Common myeloid progenitor, CD34-positive (primary cell): ENCODE measurements at regions not wholly inside any gene's neighbourhood (a gene's known extent, or its start where the extent isn't known, plus 50 kb on each side); places are given as distances from the start of the nearest gene placed in this dataset.
A peak's percentile ranks its signal among the peaks of the same experiment; 100 is the strongest.

Experiments
- CTCF ChIA-PET: fragments of 350-600 bp; sonication (Branson Sonifier 250); formaldehyde crosslinking; loops from one replicate; lab custom pipeline; 2021; ENCODE audit warnings: antibody characterized with exemption; lab: Charles Lee
- POLR2A ChIA-PET: fragments of 350-600 bp; sonication (Branson Sonifier 250); formaldehyde crosslinking; loops from one replicate; lab custom pipeline; 2021; ENCODE audit warnings: antibody characterized with exemption; lab: Charles Lee
- DNase-seq, 3 donors: peaks; one replicate each; pipeline versions ENCODE4 v3.0.0 to v3.0.0-alpha.2; 2013
- H3K27ac ChIP-seq, 2 experiments: 1 replicate in 1 of 2; 2 replicates in 1 of 2; pipeline ENCODE4 v1.7.0; 2013; ENCODE audit warnings: inconsistent platforms in 2 of 2, low read length in 2 of 2, mild to moderate bottlenecking in 2 of 2, low read depth in 1 of 2, moderate library complexity in 1 of 2; ENCODE audit not compliant: severe bottlenecking in 2 of 2, insufficient read depth in 1 of 2, poor library complexity in 1 of 2
- H3K27me3 ChIP-seq, 5 experiments: replicated peaks in 2 of 5; 1 replicate in 3 of 5; 2 replicates in 2 of 5; pipeline versions ENCODE4 v1.6.1 to v1.7.0; 2013; ENCODE audit warnings: low read length in 4 of 5, mild to moderate bottlenecking in 2 of 5, moderate library complexity in 2 of 5, inconsistent platforms in 1 of 5; ENCODE audit not compliant: insufficient read depth in 5 of 5, control insufficient read depth in 4 of 5
- H3K36me3 ChIP-seq, 4 experiments: 1 replicate in 2 of 4; 2 replicates in 2 of 4; pipeline versions ENCODE4 v1.6.1 to v1.7.0; 2013; ENCODE audit warnings: low read length in 3 of 4, control low read depth in 1 of 4, mild to moderate bottlenecking in 1 of 4; ENCODE audit not compliant: control insufficient read depth in 4 of 4, insufficient read depth in 4 of 4
- H3K4me1 ChIP-seq, 4 experiments: 1 replicate in 3 of 4; 2 replicates in 1 of 4; pipeline versions ENCODE4 v1.6.1 to v1.7.1; 2013; ENCODE audit warnings: low read length in 3 of 4, mild to moderate bottlenecking in 3 of 4, control low read depth in 1 of 4, inconsistent platforms in 1 of 4, moderate library complexity in 1 of 4; ENCODE audit not compliant: control insufficient read depth in 4 of 4, insufficient read depth in 4 of 4; ENCODE audit errors: control extremely low read depth in 1 of 4
- H3K4me3 ChIP-seq, 7 experiments: 1 replicate in 4 of 7; 2 replicates in 3 of 7; pipeline versions ENCODE4 v1.5.1 to v1.7.0; 2013; ENCODE audit warnings: mild to moderate bottlenecking in 7 of 7, low read length in 6 of 7, moderate library complexity in 6 of 7, inconsistent platforms in 2 of 7, low read depth in 2 of 7, control low read depth in 1 of 7; ENCODE audit not compliant: insufficient read depth in 4 of 7, control insufficient read depth in 1 of 7; ENCODE audit errors: extremely low read depth in 1 of 7
- H3K9me3 ChIP-seq, 5 experiments: 1 replicate in 4 of 5; 2 replicates in 1 of 5; pipeline versions ENCODE4 v1.6.1 to v1.7.1; 2013; ENCODE audit warnings: low read length in 4 of 5, mild to moderate bottlenecking in 2 of 5, inconsistent platforms in 1 of 5, low read depth in 1 of 5, moderate library complexity in 1 of 5; ENCODE audit not compliant: control insufficient read depth in 4 of 5, insufficient read depth in 2 of 5; ENCODE audit errors: control extremely low read depth in 1 of 5
- WGBS: methylation state at CpG from one replicate; pipeline ENCODE4 v1.1.5; 2013; ENCODE audit not compliant: insufficient coverage; 5-methylcytosine and 5-hydroxymethylcytosine counted together

DNA sequence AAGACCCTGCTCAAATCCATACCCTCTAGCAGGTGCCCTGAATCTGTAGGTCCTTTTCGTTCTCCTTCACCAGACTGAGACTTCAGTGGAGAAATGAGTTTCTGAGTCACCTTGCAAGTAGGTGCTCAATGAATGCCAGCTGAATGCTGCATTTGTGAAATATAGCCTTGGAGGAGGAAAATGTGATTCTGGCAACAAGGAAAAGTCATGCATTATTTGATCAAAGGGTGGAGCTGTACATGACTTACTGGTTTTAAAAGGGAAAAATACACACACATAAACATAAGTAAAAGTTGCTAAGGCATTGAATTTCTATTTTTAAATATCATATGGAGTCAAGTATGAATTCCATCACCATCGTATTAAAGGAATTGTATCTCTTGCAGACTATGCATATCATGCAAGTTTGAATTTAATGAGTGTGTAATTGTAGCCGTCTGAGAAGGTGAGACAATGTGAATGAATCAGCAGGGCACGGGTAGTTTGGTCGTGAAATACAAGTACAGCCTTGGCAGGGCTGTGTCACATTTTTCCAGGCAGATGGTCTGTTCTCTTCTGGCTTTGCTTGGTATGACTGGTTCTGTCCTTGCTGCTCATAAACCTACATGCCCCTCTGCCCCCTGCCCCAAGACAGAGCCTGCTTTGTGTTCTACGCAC, 160.8 kb downstream of the COL6A3 start:
- WGBS, result 100% methylated on average over 3 of the region's 6 CpGs
- Histone ChIP-seq H3K4me3 (no peak overlapping the region), H3K27ac (no peak overlapping the region), H3K4me1 (peaks cover 0 to 15% (median 6%) of the 10 kb centered on the region in 4 experiments), H3K9me3 (peaks cover 0 to 4% (median 0%) of the 10 kb centered on the region in 5 experiments), H3K36me3 (no peaks in the 10 kb centered on the region), H3K27me3 (peaks cover 0 to 4% (median 0%) of the 10 kb centered on the region in 5 experiments)
- ChIA-PET POLR2A (no interaction called here), CTCF (no interaction called here)
- no peak for DNase-seq

DNA sequence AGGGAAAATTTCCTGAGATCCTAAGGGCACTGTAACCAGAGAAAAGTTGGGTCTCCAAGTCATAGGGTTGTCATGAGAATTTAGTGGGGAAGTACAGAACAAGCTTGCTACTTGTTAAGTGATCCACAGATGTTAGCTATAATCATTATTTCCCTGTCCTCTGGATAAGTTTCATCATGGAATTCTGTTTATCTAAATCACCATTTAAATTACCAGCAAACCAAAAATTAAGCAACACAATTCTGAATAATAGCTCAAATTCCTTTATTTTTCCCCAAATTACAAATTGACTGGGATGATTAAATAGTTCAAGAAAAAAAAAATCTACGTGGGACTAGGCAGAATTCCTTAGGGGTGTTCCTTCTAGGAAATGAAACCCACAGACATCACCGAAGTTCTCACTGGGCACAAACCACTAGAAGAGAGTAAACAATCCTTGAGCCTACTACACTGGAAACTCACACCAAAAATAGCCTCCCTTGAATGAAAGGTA, 159.5 kb downstream of the COL6A3 start:
- no peak for DNase-seq
- Histone ChIP-seq H3K27me3 (peaks cover 0 to 4% (median 0%) of the 10 kb centered on the region in 5 experiments), H3K4me3 (no peak overlapping the region), H3K36me3 (no peaks in the 10 kb centered on the region), H3K27ac (no peak overlapping the region), H3K9me3 (no peaks in the 10 kb centered on the region), H3K4me1 (peaks cover 0 to 22% (median 10%) of the 10 kb centered on the region in 4 experiments)
- ChIA-PET CTCF (no interaction called here), POLR2A (no interaction called here)
- no CpG with 5 or more reads among the region's 2 CpGs for WGBS

- Histone ChIP-seq H3K27me3 (peaks cover 0 to 2% (median 0%) of the 10 kb centered on the region in 5 experiments), H3K9me3 (no peaks in the 10 kb centered on the region), H3K27ac (no peak overlapping the region), H3K4me3 (no peak overlapping the region), H3K4me1 (peaks cover 0 to 22% (median 10%) of the 10 kb centered on the region in 4 experiments), H3K36me3 (no peaks in the 10 kb centered on the region)
- POLR2A ChIA-PET, result no interaction called here
- WGBS, result no CpG with 5 or more reads among the region's 2 CpGs
- no peak for DNase-seq
- CTCF ChIA-PET, result no interaction called here
Observed at GRCh38 chr2:237254911-237255578, 158.9 kb downstream of the COL6A3 start.

DNA sequence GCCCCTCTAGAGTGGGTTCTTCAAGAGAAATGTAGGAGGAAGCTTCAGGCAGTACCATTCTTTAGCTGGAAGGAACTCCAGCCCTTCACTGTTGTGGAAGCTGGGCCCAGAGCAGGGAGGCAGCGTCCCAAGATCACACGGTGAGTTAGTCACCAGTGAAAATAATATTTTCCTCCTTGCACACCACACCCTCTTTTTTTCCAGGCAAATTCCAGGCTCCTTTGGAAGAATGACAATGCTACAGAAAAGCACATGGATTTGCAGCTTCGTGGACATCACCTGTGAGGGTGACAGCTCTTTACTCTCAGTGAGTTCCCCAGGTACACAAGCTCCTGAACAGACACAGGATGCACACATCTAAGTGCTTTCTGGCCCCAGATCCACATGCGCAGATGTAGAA, 157.1 kb downstream of the COL6A3 start:
- Histone ChIP-seq H3K9me3 (no peaks in the 10 kb centered on the region), H3K4me3 (no peak overlapping the region), H3K36me3 (no peaks in the 10 kb centered on the region), H3K27ac (no peak overlapping the region), H3K27me3 (peaks cover 0 to 2% (median 0%) of the 10 kb centered on the region in 5 experiments), H3K4me1 (peaks cover 0 to 22% (median 10%) of the 10 kb centered on the region in 4 experiments)
- POLR2A ChIA-PET, result no interaction called here
- no peak for DNase-seq
- WGBS, result 95% methylated on average over 4 of the region's 4 CpGs
- CTCF ChIA-PET, result interaction anchor here (1.5 to 2.1 kb wide), 2 partner anchors 11 to 165 kb away, joined by 3 to 7 read pairs; no protein-coding TSS in a partner anchor

- H3K4me1 ChIP-seq, result peaks cover 0 to 22% (median 10%) of the 10 kb centered on the region in 4 experiments
- peaks cover 0 to 2% (median 0%) of the 10 kb centered on the region in 5 experiments for H3K27me3 ChIP-seq
- H3K4me3 ChIP-seq, result peak overlapping the region in 2 of 7 experiments; percentile 21 to 25
- CTCF ChIA-PET, result interaction anchor here (1.2 to 2.1 kb wide), 3 partner anchors 10 to 164 kb away, joined by 3 to 7 read pairs (median 3); no protein-coding TSS in a partner anchor
- POLR2A ChIA-PET, result no interaction called here
- H3K27ac ChIP-seq, result no peak overlapping the region
- DNase-seq, result peak in 2 of 3 donors; percentile 2 to 8
- WGBS, result 47% methylated on average over 2 of the region's 10 CpGs
- H3K9me3 ChIP-seq, result no peaks in the 10 kb centered on the region
- H3K36me3 ChIP-seq, result no peaks in the 10 kb centered on the region
Observed at GRCh38 chr2:237257471-237257951, 156.5 kb downstream of the COL6A3 start.

- Histone ChIP-seq H3K36me3 (no peaks in the 10 kb centered on the region), H3K27ac (no peak overlapping the region), H3K4me1 (peaks cover 3 to 22% (median 10%) of the 10 kb centered on the region in 4 experiments), H3K27me3 (no peaks in the 10 kb centered on the region), H3K4me3 (peak overlapping the region in 1 of 7 experiments; percentile 25), H3K9me3 (no peaks in the 10 kb centered on the region)
- ChIA-PET CTCF (interaction anchor here (1.2 to 2.1 kb wide), 3 partner anchors 9 to 163 kb away, joined by 3 to 7 read pairs (median 3); no protein-coding TSS in a partner anchor), POLR2A (no interaction called here)
- WGBS, result 40% methylated on average over 7 of the region's 7 CpGs
- DNase-seq, result peak; percentile 4 to 29 (median 13)
Observed at GRCh38 chr2:237258116-237258515, 155.8 kb downstream of the COL6A3 start.
